HG02973 (cell line): ENCODE measurements at regions not wholly inside any gene's neighbourhood (a gene's known extent, or its start where the extent isn't known, plus 50 kb on each side); places are given as distances from the start of the nearest gene placed in this dataset.
"Not testable (repeated sequence)": the region's sequence is repeated elsewhere in the genome, so short reads cannot be mapped to it uniquely, and the experiment has no call there.

Experiments used
- ATAC-seq: cut with Tn5 transposase; IDR thresholded peaks from one replicate; pipeline ENCODE4 v1.9.1; 2021; ENCODE audit warnings: moderate library complexity; ENCODE audit not compliant: unreplicated experiment

GRCh38 chr4:17020451-17020850, 122.0 kb upstream of the LDB2 start:
- ATAC-seq = no peak

GRCh38 chr4:17018621-17019020, 120.2 kb upstream of the LDB2 start:
- ATAC-seq = not testable (repeated sequence)

DNA sequence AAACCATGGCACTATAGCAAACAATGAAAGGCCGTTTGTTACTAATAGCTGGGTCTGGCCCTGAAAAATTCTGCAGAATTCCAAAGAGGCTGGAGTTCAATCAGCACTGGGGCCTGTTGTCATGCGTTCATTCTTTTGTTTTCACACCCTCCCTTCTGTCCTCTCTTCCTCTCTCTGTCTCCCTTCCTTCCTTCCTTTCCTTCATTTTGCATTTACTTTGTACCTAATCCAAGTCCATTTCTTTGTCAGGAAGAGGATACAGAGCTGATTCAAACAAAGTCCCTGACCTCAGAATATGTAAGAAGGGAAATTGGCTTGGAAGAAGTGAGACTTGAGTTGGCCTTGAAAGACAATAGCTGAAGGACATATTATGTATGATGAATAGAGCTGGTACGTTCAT, 119.6 kb upstream of the LDB2 start:
- ATAC-seq = no peak

DNA sequence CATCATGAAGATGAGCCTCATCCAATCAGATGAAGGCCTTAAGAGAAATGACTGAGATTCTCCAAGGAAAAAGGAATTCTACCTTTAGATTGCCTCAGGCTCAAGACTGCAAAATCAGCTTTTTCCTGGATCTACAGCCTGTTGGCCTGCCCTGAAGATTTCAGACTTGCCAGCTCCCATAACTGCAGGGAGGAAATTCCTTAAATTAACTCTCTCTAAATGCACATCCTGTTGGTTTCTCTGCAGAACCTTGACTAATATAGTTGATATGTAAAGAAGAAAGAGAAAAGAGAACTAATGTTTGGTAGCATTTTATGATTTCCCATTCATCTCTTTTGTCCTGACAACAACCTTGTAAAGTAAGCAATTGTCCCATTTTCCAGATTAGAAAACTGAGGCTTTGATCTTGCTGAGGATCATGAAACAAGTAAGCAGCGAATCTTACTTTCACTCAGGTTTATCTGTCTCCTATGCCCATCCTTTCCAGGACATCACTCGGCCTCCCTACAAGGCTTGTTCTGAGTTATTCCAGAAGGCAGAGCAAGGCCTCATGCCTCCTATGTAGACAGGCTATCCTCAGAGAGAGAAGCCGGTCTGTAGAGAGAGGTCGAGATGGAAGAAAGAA, 115.0 kb upstream of the LDB2 start:
- ATAC-seq = no peak

- ATAC-seq = no peak
These were observed 114.0 kb upstream of the LDB2 start for GRCh38 chr4:17012451-17012850.

- no peak for ATAC-seq
These were observed 112.1 kb upstream of the LDB2 start for GRCh38 chr4:17010426-17011087.

GRCh38 chr4:17009871-17010367, 111.5 kb upstream of the LDB2 start:
- ATAC-seq = no peak

DNA sequence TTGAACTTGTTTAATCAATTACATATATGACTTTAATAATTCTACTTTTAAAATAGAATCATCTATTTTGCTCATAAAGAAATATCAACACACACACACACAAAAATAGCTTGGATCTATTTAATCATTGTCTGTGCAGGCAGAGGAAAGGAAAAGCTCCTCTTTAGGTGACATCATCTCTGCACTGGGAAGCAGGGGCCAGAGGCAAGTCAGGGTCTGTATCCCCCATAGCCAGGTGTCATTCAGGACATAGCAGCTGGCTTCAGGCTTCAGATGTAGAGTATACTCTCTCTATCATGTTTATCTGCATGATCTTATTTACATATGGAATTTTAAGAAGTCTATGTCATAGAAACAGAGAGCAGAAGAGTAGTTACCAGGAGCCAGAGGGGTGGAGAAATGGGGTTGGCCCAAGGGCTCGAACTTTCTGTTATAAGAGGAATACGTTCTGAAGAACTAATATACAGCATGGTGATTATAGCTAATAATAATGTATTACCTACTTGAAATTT, 110.4 kb upstream of the LDB2 start:
- no peak for ATAC-seq

DNA sequence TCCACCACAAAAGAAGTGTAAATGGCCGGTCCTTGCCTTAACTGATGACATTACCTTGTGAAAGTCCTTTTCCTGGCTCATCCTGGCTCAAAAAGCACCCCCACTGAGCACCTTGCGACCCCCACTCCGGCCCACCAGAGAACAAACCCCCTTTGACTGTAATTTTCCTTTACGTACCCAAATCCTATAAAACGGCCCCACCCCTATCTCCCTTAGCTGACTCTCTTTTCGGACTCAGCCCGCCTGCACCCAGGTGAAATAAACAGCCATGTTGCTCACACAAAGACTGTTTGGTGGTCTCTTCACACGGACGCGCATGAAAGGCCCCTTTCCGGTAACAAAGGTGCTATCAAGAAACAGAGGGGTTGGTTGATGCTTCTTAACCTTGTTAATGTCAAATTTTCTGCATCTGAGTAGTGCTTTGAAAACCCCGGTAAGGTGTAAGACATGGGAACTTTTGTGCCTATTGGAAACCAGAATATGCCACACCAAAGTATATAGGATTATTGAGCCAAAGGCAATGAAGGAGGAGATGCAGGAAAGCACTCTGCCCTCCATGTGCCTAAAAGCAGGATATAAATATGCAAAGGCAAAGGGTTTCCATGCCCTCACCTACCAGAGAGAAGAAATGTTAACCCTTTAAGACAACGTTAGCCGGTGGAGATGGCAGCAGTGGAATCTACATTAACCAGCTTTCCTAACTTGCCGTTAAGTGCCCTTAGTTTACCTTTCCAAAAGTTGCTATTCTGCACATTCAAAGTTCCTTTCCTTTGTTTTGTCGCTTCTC, 105.4 kb upstream of the LDB2 start:
- ATAC-seq = not testable (repeated sequence)

GRCh38 chr4:16995451-16995850, 97.0 kb upstream of the LDB2 start:
- ATAC-seq = no peak

- ATAC-seq = no peak
These were observed 95.8 kb upstream of the LDB2 start for GRCh38 chr4:16993956-16994840.

DNA sequence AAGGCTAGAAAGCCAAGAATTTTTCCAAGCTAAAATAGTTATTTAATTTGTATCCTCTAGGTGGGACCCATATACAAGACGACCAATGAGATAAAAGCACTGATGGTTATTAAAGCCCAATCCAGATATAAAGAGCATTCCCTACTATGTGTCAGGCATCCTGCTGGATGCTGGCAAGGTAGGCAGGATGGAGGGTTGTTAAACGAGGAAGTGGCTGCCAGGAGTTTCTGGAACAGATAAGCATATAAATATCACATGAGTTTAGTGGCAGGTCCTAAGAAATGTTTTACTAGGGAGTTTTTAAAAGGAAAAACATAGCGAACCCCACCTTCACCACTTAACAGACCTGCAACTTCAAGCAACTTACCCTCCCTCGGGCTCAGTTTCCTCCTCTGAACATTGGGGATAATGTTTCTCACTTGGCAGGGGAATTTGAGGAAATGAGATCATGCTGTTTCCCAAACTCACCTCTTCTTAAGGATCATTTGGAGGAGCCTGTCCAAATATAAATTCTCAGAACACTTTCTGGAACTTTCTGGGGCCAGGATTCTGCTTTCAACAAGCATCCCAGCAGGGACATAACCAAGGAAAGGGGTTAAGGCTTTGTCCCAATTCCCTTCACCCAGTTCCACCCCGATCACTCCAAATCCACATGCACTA, 94.3 kb upstream of the LDB2 start:
- ATAC-seq = no peak

DNA sequence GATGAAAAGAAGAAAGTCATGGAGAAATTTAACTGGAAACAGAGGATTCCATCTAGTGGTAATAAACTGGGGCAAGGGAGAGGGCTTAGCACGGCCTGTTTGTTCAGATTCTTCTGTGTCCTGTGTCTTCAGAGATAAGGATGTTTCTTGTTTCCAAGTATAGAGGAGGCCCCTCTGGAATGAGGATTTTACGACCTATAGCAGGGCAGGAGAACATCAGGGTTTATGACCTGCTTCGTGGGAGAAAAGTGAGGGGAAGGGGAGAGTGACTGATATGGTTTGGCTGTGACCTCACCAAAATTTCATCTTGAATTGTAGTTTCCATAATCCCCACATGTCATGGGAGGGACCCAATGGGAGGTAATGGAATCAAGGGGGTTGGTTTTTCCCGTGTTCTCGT, 93.0 kb upstream of the LDB2 start:
- no peak for ATAC-seq

DNA sequence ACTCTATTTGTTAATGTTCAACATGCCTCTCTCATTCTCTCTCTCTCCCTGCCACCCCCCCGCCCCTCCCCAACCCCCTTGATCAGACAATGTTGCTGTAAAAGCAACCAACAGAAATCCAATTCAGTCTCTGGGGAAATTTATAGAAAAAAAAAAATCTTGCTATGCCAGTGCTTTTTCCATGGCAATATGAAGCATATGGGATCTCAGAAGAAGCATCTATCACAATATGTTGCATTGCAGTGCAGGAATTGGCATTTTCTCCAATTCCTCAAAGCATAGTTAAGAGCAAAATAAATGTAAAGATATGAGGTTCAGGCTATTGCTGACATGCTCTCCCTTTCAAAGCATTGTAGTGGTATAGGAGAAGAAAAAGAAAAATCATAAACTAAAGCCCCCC, 90.9 kb upstream of the LDB2 start:
- no peak for ATAC-seq

DNA sequence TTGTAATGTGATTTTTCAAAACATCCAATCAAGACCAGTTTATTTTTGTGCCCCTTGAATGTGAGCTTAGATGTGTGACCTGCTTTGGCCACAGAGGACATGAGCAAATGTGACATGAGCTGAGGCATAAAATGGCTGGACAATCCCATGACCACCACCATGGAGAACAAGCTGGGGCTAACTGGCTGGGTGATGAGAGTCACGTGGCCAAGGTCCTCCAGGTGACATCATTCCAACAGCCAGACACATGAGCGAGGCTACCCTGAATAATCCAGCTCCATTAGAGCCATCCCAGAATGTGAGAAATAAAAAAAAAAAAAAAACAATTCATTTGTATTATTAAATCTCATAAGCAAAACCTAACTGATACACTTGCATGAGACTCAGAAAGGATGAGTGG, 90.4 kb upstream of the LDB2 start:
- ATAC-seq = no peak

- ATAC-seq = no peak
These were observed 78.6 kb upstream of the LDB2 start for GRCh38 chr4:16977081-16977480.

- no peak for ATAC-seq
These were observed 71.3 kb upstream of the LDB2 start for GRCh38 chr4:16969696-16970135.

DNA sequence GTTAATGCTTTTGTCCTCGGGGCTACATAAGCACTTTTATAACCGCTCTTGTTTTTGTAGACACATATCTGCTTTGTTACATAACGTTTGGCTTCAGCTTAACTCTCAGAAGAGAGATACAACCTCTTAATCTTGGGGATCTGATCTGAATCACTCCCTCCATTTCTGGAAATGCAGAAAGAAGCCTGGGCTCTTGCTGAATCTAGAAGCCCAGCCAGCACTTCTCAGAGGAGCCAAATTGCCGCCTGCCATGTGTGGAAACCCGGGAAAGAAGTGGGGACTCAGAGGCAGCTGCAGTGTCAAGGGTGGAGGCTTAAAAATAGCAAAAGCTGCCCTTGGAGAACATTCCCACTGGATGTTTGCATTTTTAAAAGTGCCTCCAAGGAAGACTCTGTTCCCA, 69.3 kb upstream of the LDB2 start:
- no peak for ATAC-seq

DNA sequence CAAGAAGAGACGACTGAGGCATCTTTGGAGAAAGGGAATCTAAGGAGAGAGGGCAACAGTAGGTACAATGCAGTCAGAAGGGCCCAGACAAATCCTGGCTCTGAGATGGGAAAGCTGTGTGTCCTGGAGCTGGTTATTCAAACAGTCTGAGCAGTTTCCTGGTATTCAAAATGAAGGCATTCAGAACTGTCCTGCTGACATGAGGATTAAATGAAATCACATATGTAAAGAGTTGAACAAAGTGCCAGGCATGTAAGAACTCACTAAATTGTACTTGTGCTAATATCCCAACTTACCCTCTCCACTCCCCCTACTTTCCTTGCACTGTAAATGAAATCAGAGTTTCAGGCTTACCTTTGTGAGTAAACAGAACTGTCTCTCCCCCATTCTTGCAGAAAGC, 60.9 kb upstream of the LDB2 start:
- ATAC-seq = no peak
